Nephron progenitor cell (in vitro differentiated cells): ENCODE measurements at regions not wholly inside any gene's neighbourhood (a gene's known extent, or its start where the extent isn't known, plus 50 kb on each side); places are given as distances from the start of the nearest gene placed in this dataset.

Experiments used
- DNase-seq: peaks from one replicate; pipeline ENCODE4 v3.0.0; 2021
- H3K27ac Mint-ChIP-seq: 2 replicates; pipeline ENCODE4 v1.8.0; 2021; ENCODE audit warnings: mild to moderate bottlenecking, moderate library complexity, mixed read lengths
- H3K27me3 Mint-ChIP-seq: 2 replicates; pipeline ENCODE4 v1.8.0; 2021; ENCODE audit warnings: mild to moderate bottlenecking, low read depth, mixed read lengths; ENCODE audit not compliant: poor library complexity
- H3K36me3 Mint-ChIP-seq: 2 replicates; pipeline ENCODE4 v1.8.0; 2021; ENCODE audit warnings: low read depth, mixed read lengths
- H3K4me1 Mint-ChIP-seq: 2 replicates; pipeline ENCODE4 v1.8.0; 2021; ENCODE audit warnings: mixed read lengths
- H3K4me3 Mint-ChIP-seq: 2 replicates; pipeline ENCODE4 v1.8.0; 2021; ENCODE audit warnings: mild to moderate bottlenecking, moderate library complexity, mixed read lengths
- H3K9me3 Mint-ChIP-seq: 2 replicates; pipeline ENCODE4 v1.8.0; 2021; ENCODE audit warnings: mild to moderate bottlenecking, moderate library complexity, mixed read lengths
- CTCF ChIP-seq: fragments of 200-600 bp; sonication (generic); IDR thresholded peaks from 2 replicates; pipeline ENCODE4 v1.5.0; 2021; ENCODE audit warnings: antibody characterized with exemption

- H3K4me3 Mint-ChIP-seq, result no peak overlapping the region
- no peaks in the 10 kb centered on the region for H3K27me3 Mint-ChIP-seq
- peaks cover 86% of the 10 kb centered on the region for H3K9me3 Mint-ChIP-seq
- H3K27ac Mint-ChIP-seq, result no peak overlapping the region
- no peaks in the 10 kb centered on the region for H3K4me1 Mint-ChIP-seq
- DNase-seq, result no peak
- H3K36me3 Mint-ChIP-seq, result no peaks in the 10 kb centered on the region
- no peak for TF ChIP-seq CTCF
Observed at GRCh38 chr20:56060486-56060885, 55.2 kb upstream of the CBLN4 start.

GRCh38 chr20:56069016-56069415, 63.7 kb upstream of the CBLN4 start:
- no peak for DNase-seq
- peaks cover 77% of the 10 kb centered on the region for H3K9me3 Mint-ChIP-seq
- no peak for TF ChIP-seq CTCF
- H3K4me3 Mint-ChIP-seq, result no peak overlapping the region
- peaks cover 3% of the 10 kb centered on the region for H3K27me3 Mint-ChIP-seq
- no peaks in the 10 kb centered on the region for H3K36me3 Mint-ChIP-seq
- H3K4me1 Mint-ChIP-seq, result no peaks in the 10 kb centered on the region
- no peak overlapping the region for H3K27ac Mint-ChIP-seq

GRCh38 chr20:56072165-56072564, 66.8 kb upstream of the CBLN4 start:
- peaks cover 3% of the 10 kb centered on the region for H3K27me3 Mint-ChIP-seq
- no peaks in the 10 kb centered on the region for H3K4me1 Mint-ChIP-seq
- H3K27ac Mint-ChIP-seq, result no peak overlapping the region
- no peak for TF ChIP-seq CTCF
- no peak for DNase-seq
- no peaks in the 10 kb centered on the region for H3K36me3 Mint-ChIP-seq
- H3K9me3 Mint-ChIP-seq, result peaks cover 89% of the 10 kb centered on the region
- no peak overlapping the region for H3K4me3 Mint-ChIP-seq

GRCh38 chr20:56088375-56088774, 83.1 kb upstream of the CBLN4 start:
- H3K27ac Mint-ChIP-seq, result no peak overlapping the region
- H3K9me3 Mint-ChIP-seq, result peaks cover 70% of the 10 kb centered on the region
- H3K36me3 Mint-ChIP-seq, result no peaks in the 10 kb centered on the region
- no peaks in the 10 kb centered on the region for H3K27me3 Mint-ChIP-seq
- DNase-seq, result no peak
- H3K4me3 Mint-ChIP-seq, result no peak overlapping the region
- no peaks in the 10 kb centered on the region for H3K4me1 Mint-ChIP-seq
- no peak for TF ChIP-seq CTCF

GRCh38 chr20:56091628-56092234, 86.4 kb upstream of the CBLN4 start:
- no peak for DNase-seq
- H3K4me3 Mint-ChIP-seq, result no peak overlapping the region
- no peak for TF ChIP-seq CTCF
- no peaks in the 10 kb centered on the region for H3K27me3 Mint-ChIP-seq
- H3K36me3 Mint-ChIP-seq, result no peaks in the 10 kb centered on the region
- H3K27ac Mint-ChIP-seq, result no peak overlapping the region
- no peaks in the 10 kb centered on the region for H3K4me1 Mint-ChIP-seq
- H3K9me3 Mint-ChIP-seq, result peaks cover 83% of the 10 kb centered on the region

- Mint-ChIP-seq H3K27me3 (no peaks in the 10 kb centered on the region), H3K27ac (no peak overlapping the region), H3K9me3 (peaks cover 90% of the 10 kb centered on the region), H3K4me3 (no peak overlapping the region), H3K36me3 (no peaks in the 10 kb centered on the region), H3K4me1 (no peaks in the 10 kb centered on the region)
- no peak for TF ChIP-seq CTCF
- no peak for DNase-seq
Observed at GRCh38 chr20:56094228-56094627, 88.9 kb upstream of the CBLN4 start.
